ENCODE measurements at regions not wholly inside any gene's neighbourhood (a gene's known extent, or its start where the extent isn't known, plus 50 kb on each side); places are given as distances from the start of the nearest gene placed in this dataset.

DNA sequence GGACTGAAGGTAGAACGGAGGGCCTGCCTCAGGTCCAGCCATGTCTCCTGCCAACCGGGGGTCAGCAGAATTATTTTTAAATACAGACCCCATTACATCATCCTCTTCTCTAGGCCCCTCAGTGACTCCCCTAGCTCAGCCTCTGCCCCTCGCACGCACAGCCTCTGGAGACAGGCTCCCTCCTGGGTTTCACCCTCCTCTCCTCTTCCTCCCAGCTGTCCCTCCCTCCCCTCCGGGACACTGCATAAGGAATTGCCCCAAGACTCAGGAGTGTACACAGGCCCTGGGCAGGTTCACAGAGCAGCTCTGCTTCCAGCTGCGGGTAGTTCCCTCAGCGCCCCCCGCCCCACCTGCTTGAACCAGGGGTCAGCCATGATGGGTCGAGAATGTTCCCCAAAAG, 520.2 kb upstream of the MYT1L start (continued):
- TF ChIP-seq, protein P1, sequence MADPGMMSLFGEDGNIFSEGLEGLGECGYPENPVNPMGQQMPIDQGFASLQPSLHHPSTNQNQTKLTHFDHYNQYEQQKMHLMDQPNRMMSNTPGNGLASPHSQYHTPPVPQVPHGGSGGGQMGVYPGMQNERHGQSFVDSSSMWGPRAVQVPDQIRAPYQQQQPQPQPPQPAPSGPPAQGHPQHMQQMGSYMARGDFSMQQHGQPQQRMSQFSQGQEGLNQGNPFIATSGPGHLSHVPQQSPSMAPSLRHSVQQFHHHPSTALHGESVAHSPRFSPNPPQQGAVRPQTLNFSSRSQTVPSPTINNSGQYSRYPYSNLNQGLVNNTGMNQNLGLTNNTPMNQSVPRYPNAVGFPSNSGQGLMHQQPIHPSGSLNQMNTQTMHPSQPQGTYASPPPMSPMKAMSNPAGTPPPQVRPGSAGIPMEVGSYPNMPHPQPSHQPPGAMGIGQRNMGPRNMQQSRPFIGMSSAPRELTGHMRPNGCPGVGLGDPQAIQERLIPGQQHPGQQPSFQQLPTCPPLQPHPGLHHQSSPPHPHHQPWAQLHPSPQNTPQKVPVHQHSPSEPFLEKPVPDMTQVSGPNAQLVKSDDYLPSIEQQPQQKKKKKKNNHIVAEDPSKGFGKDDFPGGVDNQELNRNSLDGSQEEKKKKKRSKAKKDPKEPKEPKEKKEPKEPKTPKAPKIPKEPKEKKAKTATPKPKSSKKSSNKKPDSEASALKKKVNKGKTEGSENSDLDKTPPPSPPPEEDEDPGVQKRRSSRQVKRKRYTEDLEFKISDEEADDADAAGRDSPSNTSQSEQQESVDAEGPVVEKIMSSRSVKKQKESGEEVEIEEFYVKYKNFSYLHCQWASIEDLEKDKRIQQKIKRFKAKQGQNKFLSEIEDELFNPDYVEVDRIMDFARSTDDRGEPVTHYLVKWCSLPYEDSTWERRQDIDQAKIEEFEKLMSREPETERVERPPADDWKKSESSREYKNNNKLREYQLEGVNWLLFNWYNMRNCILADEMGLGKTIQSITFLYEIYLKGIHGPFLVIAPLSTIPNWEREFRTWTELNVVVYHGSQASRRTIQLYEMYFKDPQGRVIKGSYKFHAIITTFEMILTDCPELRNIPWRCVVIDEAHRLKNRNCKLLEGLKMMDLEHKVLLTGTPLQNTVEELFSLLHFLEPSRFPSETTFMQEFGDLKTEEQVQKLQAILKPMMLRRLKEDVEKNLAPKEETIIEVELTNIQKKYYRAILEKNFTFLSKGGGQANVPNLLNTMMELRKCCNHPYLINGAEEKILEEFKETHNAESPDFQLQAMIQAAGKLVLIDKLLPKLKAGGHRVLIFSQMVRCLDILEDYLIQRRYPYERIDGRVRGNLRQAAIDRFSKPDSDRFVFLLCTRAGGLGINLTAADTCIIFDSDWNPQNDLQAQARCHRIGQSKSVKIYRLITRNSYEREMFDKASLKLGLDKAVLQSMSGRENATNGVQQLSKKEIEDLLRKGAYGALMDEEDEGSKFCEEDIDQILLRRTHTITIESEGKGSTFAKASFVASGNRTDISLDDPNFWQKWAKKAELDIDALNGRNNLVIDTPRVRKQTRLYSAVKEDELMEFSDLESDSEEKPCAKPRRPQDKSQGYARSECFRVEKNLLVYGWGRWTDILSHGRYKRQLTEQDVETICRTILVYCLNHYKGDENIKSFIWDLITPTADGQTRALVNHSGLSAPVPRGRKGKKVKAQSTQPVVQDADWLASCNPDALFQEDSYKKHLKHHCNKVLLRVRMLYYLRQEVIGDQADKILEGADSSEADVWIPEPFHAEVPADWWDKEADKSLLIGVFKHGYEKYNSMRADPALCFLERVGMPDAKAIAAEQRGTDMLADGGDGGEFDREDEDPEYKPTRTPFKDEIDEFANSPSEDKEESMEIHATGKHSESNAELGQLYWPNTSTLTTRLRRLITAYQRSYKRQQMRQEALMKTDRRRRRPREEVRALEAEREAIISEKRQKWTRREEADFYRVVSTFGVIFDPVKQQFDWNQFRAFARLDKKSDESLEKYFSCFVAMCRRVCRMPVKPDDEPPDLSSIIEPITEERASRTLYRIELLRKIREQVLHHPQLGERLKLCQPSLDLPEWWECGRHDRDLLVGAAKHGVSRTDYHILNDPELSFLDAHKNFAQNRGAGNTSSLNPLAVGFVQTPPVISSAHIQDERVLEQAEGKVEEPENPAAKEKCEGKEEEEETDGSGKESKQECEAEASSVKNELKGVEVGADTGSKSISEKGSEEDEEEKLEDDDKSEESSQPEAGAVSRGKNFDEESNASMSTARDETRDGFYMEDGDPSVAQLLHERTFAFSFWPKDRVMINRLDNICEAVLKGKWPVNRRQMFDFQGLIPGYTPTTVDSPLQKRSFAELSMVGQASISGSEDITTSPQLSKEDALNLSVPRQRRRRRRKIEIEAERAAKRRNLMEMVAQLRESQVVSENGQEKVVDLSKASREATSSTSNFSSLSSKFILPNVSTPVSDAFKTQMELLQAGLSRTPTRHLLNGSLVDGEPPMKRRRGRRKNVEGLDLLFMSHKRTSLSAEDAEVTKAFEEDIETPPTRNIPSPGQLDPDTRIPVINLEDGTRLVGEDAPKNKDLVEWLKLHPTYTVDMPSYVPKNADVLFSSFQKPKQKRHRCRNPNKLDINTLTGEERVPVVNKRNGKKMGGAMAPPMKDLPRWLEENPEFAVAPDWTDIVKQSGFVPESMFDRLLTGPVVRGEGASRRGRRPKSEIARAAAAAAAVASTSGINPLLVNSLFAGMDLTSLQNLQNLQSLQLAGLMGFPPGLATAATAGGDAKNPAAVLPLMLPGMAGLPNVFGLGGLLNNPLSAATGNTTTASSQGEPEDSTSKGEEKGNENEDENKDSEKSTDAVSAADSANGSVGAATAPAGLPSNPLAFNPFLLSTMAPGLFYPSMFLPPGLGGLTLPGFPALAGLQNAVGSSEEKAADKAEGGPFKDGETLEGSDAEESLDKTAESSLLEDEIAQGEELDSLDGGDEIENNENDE (IDR thresholded peaks at IDR 0.05; ENCODE audit: insufficient replicate concordance, low read length), result no peak
- TF ChIP-seq BACH1 (IDR thresholded peaks at IDR 0.05; ENCODE audit: low read length) (no peak), BCL11A (IDR thresholded peaks at IDR 0.05; ENCODE audit: low read depth in 2 of 2, low read length in 2 of 2) (no peak), TAF1 (IDR thresholded peaks at IDR 0.05; ENCODE audit: low read depth, low read length) (no peak), KDM5A (IDR thresholded peaks at IDR 0.05; ENCODE audit: low read length) (no peak), CTBP2 (IDR thresholded peaks at IDR 0.05; ENCODE audit: borderline replicate concordance, insufficient read depth, insufficient read length, low read length) (no peak), SP2 (IDR thresholded peaks at IDR 0.05; ENCODE audit: low read length) (no peak), KDM1A (IDR thresholded peaks at IDR 0.05; ENCODE audit: borderline replicate concordance, low read length) (no peak), RNF2 (IDR thresholded peaks at IDR 0.05; ENCODE audit: borderline replicate concordance, low read depth, low read length, missing control alignments, poor library complexity, severe bottlenecking) (no peak), CBX5 (IDR thresholded peaks at IDR 0.05; ENCODE audit: low read depth, low read length) (no peak), EP300 (IDR thresholded peaks at IDR 0.05; ENCODE audit: borderline replicate concordance in 1 of 2, low read depth in 2 of 2, low read length in 2 of 2) (no peak), HDAC6 (IDR thresholded peaks at IDR 0.05; ENCODE audit: low read depth, low read length) (no peak)

Data from H1 (cell line).